ENCODE measurements at regions not wholly inside any gene's neighbourhood (a gene's known extent, or its start where the extent isn't known, plus 50 kb on each side); places are given as distances from the start of the nearest gene placed in this dataset.

GRCh38 chr2:8003462-8004075, 678.3 kb upstream of the ID2 start:
- DNase-seq (ENCODE audit: low read depth): no peak

GRCh38 chr2:8004250-8004681, 677.6 kb upstream of the ID2 start:
- no peak for TF ChIP-seq CTCF (conservative IDR thresholded peaks at IDR 0.05; ENCODE audit: low read depth, low read length)
- DNase-seq (ENCODE audit: low read depth): no peak
- H3K4me3 ChIP-seq (ENCODE audit: low read depth, low read length): no peak overlapping the region

More at GRCh38 chr2:8003462-8004075, 678.3 kb upstream of the ID2 start:
- TF ChIP-seq CTCF (conservative IDR thresholded peaks at IDR 0.05; ENCODE audit: low read depth, low read length): no peak
- H3K4me3 ChIP-seq (ENCODE audit: low read depth, low read length): no peak overlapping the region

- H3K4me3 ChIP-seq (ENCODE audit: low read depth, low read length): no peak overlapping the region
- no peak for TF ChIP-seq CTCF (conservative IDR thresholded peaks at IDR 0.05; ENCODE audit: low read depth, low read length)
- DNase-seq (ENCODE audit: low read depth): no peak
These were observed 675.7 kb upstream of the ID2 start for GRCh38 chr2:8006181-8006580.

- no peak for TF ChIP-seq CTCF (conservative IDR thresholded peaks at IDR 0.05; ENCODE audit: low read depth, low read length)
- H3K4me3 ChIP-seq (ENCODE audit: low read depth, low read length): no peak overlapping the region
- no peak for DNase-seq (ENCODE audit: low read depth)
These were observed 675.2 kb upstream of the ID2 start for GRCh38 chr2:8006626-8007025.

GRCh38 chr2:8009010-8009597, 672.8 kb upstream of the ID2 start:
- no peak for DNase-seq (ENCODE audit: low read depth)
- TF ChIP-seq CTCF (conservative IDR thresholded peaks at IDR 0.05; ENCODE audit: low read depth, low read length): no peak
- H3K4me3 ChIP-seq (ENCODE audit: low read depth, low read length): no peak overlapping the region

- no peak overlapping the region for H3K4me3 ChIP-seq (ENCODE audit: low read depth, low read length)
- no peak for DNase-seq (ENCODE audit: low read depth)
- peak; percentile 22 for TF ChIP-seq CTCF (conservative IDR thresholded peaks at IDR 0.05; ENCODE audit: low read depth, low read length)
These were observed 665.8 kb upstream of the ID2 start for GRCh38 chr2:8015848-8016600.

Data from epithelial cell of proximal tubule (primary cell).